22Rv1 (cell line): ENCODE measurements at regions not wholly inside any gene's neighbourhood (a gene's known extent, or its start where the extent isn't known, plus 50 kb on each side); places are given as distances from the start of the nearest gene placed in this dataset.

Source experiments
- ZFX ChIP-seq: fragments of 450-650 bp; IDR thresholded peaks from 2 replicates; pipeline ENCODE4 v1.6.1; 2017; ENCODE audit warnings: antibody characterized with exemption, borderline replicate concordance
- TF ChIP-seq, protein P1 (sequence below): fragments of 450-650 bp; IDR thresholded peaks from 2 replicates; pipeline ENCODE4 v1.5.1; 2017; ENCODE audit warnings: mild to moderate bottlenecking

GRCh38 chr13:79096099-79096498, 310.0 kb downstream of the RBM26 start:
- TF ChIP-seq, protein P1, sequence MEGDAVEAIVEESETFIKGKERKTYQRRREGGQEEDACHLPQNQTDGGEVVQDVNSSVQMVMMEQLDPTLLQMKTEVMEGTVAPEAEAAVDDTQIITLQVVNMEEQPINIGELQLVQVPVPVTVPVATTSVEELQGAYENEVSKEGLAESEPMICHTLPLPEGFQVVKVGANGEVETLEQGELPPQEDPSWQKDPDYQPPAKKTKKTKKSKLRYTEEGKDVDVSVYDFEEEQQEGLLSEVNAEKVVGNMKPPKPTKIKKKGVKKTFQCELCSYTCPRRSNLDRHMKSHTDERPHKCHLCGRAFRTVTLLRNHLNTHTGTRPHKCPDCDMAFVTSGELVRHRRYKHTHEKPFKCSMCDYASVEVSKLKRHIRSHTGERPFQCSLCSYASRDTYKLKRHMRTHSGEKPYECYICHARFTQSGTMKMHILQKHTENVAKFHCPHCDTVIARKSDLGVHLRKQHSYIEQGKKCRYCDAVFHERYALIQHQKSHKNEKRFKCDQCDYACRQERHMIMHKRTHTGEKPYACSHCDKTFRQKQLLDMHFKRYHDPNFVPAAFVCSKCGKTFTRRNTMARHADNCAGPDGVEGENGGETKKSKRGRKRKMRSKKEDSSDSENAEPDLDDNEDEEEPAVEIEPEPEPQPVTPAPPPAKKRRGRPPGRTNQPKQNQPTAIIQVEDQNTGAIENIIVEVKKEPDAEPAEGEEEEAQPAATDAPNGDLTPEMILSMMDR = no peak
- TF ChIP-seq ZFX = no peak
